HCT116 (cell line): ENCODE measurements at regions not wholly inside any gene's neighbourhood (a gene's known extent, or its start where the extent isn't known, plus 50 kb on each side); places are given as distances from the start of the nearest gene placed in this dataset.

Source experiments
- ATAC-seq: fragments of 200-7000 bp; cut with Tn5 transposase; 2 replicates; pipeline ENCODE4 v1.9.1; 2020; ENCODE audit warnings: mild to moderate bottlenecking, moderate library complexity
- BruUV-seq: library from RNA; stranded (reverse); fragments of 400-500 nt; replicated peaks from 2 replicates; lab custom pipeline; 2021; lab: Mats Ljungman, UMichigan
- CTCF ChIA-PET: fragments of 300-600 bp; sonication (Branson Sonifier 250); formaldehyde crosslinking; loops from one replicate; lab custom pipeline; 2021; ENCODE audit warnings: antibody characterized with exemption; lab: Charles Lee
- POLR2A ChIA-PET: fragments of 300-600, 350-600 bp; sonication (Branson Sonifier 250); formaldehyde crosslinking; loops from one replicate; lab custom pipeline; 2021; ENCODE audit warnings: antibody characterized with exemption; lab: Charles Lee
- RAD21 ChIA-PET, 2 experiments: fragments of 300-600 bp; sonication (Branson Sonifier 250); formaldehyde crosslinking; loops; one replicate each; lab custom pipeline; 2023; ENCODE audit warnings: low total read pairs in 2 of 2; ENCODE audit not compliant: uncharacterized antibody in 2 of 2, unreplicated experiment in 2 of 2, low non-redundant PET in 1 of 2; lab: Charles Lee
- DNase-seq: peaks from one replicate; pipeline ENCODE4 v3.0.0-alpha.2; 2010; ENCODE audit warnings: low read depth, low spot score
- H2AFZ ChIP-seq: fragments of 200-600 bp; shearing (Covaris generic), sonication (generic); 2 replicates; pipeline ENCODE4 v1.6.1; 2017; ENCODE audit warnings: low read depth, mixed run types, mixed read lengths, antibody characterized with exemption, low read length; ENCODE audit not compliant: poor library complexity, severe bottlenecking
- H3K27ac ChIP-seq: 2 replicates; pipeline ENCODE4 v1.5.1; 2012; ENCODE audit warnings: low read depth, low read length
- H3K27me3 ChIP-seq: fragments of 200-600 bp; sonication (generic); 2 replicates; pipeline ENCODE4 v1.6.1; 2016; ENCODE audit warnings: mixed run types, low read length, mixed read lengths; ENCODE audit not compliant: insufficient read depth
- H3K36me3 ChIP-seq, 2 experiments: fragments of 200-500 bp in 1 of 2; fragments of 200-600 bp in 1 of 2; sonication (Bioruptor generic) in 1 of 2; sonication (generic) in 1 of 2; 2 replicates each; pipeline versions ENCODE4 v1.5.1 to v1.6.1; 2014 to 2016; ENCODE audit warnings: low read length in 2 of 2, inconsistent platforms in 1 of 2, mixed read lengths in 1 of 2, mixed run types in 1 of 2; ENCODE audit not compliant: insufficient read depth in 2 of 2, control insufficient read depth in 1 of 2
- H3K4me1 ChIP-seq, 2 experiments: fragments of 200-600 bp in 1 of 2; sonication (generic) in 1 of 2; 2 replicates each; pipeline versions ENCODE4 v1.5.1 to v1.6.1; 2012 to 2017; ENCODE audit warnings: low read length in 2 of 2, inconsistent platforms in 1 of 2, mild to moderate bottlenecking in 1 of 2, mixed read lengths in 1 of 2, mixed run types in 1 of 2, moderate library complexity in 1 of 2; ENCODE audit not compliant: insufficient read depth in 2 of 2, control insufficient read depth in 1 of 2
- H3K4me2 ChIP-seq: fragments of 200-600 bp; sonication (generic); 2 replicates; pipeline ENCODE4 v1.6.1; 2017; ENCODE audit warnings: mixed run types, low read length, mixed read lengths
- H3K4me3 ChIP-seq, 2 experiments: fragments of 200-600 bp in 1 of 2; sonication (generic) in 1 of 2; replicated peaks in 1 of 2; 2 replicates each; pipeline ENCODE4 v1.5.1; 2011 to 2016; ENCODE audit warnings: low read length in 2 of 2, control low read depth in 1 of 2, low read depth in 1 of 2, mild to moderate bottlenecking in 1 of 2, mixed read lengths in 1 of 2, mixed run types in 1 of 2
- H3K79me2 ChIP-seq: fragments of 200-600 bp; sonication (generic); 2 replicates; pipeline ENCODE4 v1.6.1; 2017; ENCODE audit warnings: mild to moderate bottlenecking, mixed run types, low read length, moderate library complexity, mixed read lengths; ENCODE audit not compliant: insufficient read depth
- H3K9ac ChIP-seq: fragments of 200-600 bp; sonication (generic); 2 replicates; pipeline ENCODE4 v1.6.1; 2016; ENCODE audit warnings: low read length, mixed read lengths
- H3K9me2 ChIP-seq: fragments of 200-600 bp; sonication (generic), shearing (Covaris generic); 2 replicates; pipeline ENCODE4 v1.6.1; 2017; ENCODE audit warnings: mixed run types, mild to moderate bottlenecking, moderate library complexity; ENCODE audit not compliant: insufficient read depth
- H3K9me3 ChIP-seq, 2 experiments: fragments of 200-500 bp in 1 of 2; fragments of 200-600 bp in 1 of 2; sonication (Bioruptor generic) in 1 of 2; sonication (generic) in 1 of 2; 2 replicates each; pipeline ENCODE4 v1.6.1; 2014 to 2017; ENCODE audit warnings: low read length in 2 of 2, mixed read lengths in 2 of 2, inconsistent platforms in 1 of 2, low read depth in 1 of 2, mild to moderate bottlenecking in 1 of 2, mixed run types in 1 of 2, moderate library complexity in 1 of 2; ENCODE audit not compliant: control insufficient read depth in 1 of 2, insufficient read depth in 1 of 2
- H4K20me1 ChIP-seq: fragments of 200-600 bp; sonication (generic), shearing (Covaris generic); 2 replicates; pipeline ENCODE4 v1.6.1; 2017; ENCODE audit warnings: mixed run types, mild to moderate bottlenecking, moderate library complexity; ENCODE audit not compliant: insufficient read depth
- CEBPB ChIP-seq: IDR thresholded peaks from 2 replicates; pipeline ENCODE4 v1.6.1; 2012; ENCODE audit warnings: low read depth
- ELF1 ChIP-seq: IDR thresholded peaks from 2 replicates; pipeline ENCODE4 v1.6.1; 2012; ENCODE audit warnings: low read depth, borderline replicate concordance
- EZH2phosphoT487 ChIP-seq: fragments of 200-600 bp; IDR thresholded peaks from 2 replicates; pipeline ENCODE4 v1.6.1; 2018; ENCODE audit warnings: antibody characterized with exemption, borderline replicate concordance
- POLR2AphosphoS5 ChIP-seq: IDR thresholded peaks from 2 replicates; pipeline ENCODE4 v1.6.1; 2011; ENCODE audit warnings: mild to moderate bottlenecking, low read depth, low read length, moderate library complexity
- RAD21 ChIP-seq: IDR thresholded peaks from 2 replicates; pipeline ENCODE4 v1.6.1; 2012; ENCODE audit warnings: low read depth, mild to moderate bottlenecking
- SP1 ChIP-seq: IDR thresholded peaks from 2 replicates; pipeline ENCODE4 v1.6.1; 2012; ENCODE audit warnings: low read depth
- YY1 ChIP-seq: IDR thresholded peaks from 2 replicates; pipeline ENCODE4 v1.6.1; 2011; ENCODE audit warnings: low read length, low read depth, moderate library complexity, mild to moderate bottlenecking; ENCODE audit not compliant: insufficient replicate concordance; ENCODE audit errors: extremely low read depth
- ZNF274 ChIP-seq: fragments of 200-500 bp; sonication (Bioruptor generic); IDR thresholded peaks from 2 replicates; pipeline ENCODE4 v1.6.1; 2014; ENCODE audit warnings: mild to moderate bottlenecking, low read depth, low read length, inconsistent platforms
- intact Hi-C: fragments of 100-400 bp; cut with micrococcal nuclease; formaldehyde crosslinking; loops from 2 replicates; pipeline ENCODE4 v1.10.0; 2022
- TF ChIP-seq, protein P1 (sequence below): IDR thresholded peaks from 2 replicates; pipeline ENCODE4 v1.6.1; 2012
- TF ChIP-seq, protein P2 (sequence below): IDR thresholded peaks from 2 replicates; pipeline ENCODE4 v1.6.1; 2012; ENCODE audit warnings: low read depth

DNA sequence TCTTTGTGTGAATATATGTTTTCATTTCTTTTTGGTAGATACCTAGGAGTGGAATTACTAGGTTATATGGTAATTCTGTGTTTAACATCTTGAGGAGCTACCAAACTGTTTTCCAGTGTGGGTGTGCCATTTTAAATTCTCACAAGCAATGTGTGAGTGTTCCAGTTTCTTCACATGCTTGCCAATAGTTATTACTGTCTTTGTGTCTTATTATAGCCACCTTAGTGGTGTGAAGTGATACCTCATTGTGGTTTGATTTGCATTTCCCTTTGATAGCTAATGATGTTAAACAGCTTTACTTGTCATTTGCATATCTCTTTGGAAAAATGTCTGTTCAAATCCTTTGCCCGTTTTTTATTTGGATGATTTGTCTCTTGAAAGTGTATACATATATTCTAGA is 513.0 kb downstream of the TMEM38B start (continued):
- TF ChIP-seq POLR2AphosphoS5 (no peak), ZNF274 (no peak), RAD21 (no peak), SP1 (no peak), ELF1 (no peak), EZH2phosphoT487 (no peak)
- TF ChIP-seq, protein P1, sequence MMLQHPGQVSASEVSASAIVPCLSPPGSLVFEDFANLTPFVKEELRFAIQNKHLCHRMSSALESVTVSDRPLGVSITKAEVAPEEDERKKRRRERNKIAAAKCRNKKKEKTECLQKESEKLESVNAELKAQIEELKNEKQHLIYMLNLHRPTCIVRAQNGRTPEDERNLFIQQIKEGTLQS = no peak

DNA sequence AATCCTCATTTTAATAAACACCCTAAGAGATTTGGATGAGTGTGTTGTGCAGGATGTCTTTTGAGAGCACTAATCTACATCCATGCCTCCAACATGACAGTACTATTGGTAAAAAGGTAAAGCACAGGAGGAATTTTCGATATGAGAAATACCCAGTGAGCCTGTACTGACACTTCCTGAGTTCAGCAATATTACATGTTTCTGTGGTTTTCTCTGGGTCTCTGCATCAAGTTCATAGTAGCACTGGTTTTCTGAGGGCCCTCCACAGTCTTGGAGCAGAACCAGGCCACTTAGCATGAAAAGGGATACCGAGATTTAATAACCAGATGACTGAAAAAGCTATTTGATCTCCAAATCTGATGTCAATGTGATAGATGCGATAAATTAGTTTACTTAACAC is 524.1 kb downstream of the TMEM38B start:
- H3K4me1 ChIP-seq = no peaks in the 10 kb centered on the region
- RAD21 ChIA-PET = no interaction called here
- POLR2A ChIA-PET = no interaction called here

More for the DNA sequence above, 524.1 kb downstream of the TMEM38B start:
- no peak overlapping the region for H3K4me2 ChIP-seq
- H3K27ac ChIP-seq = no peak overlapping the region
- H3K4me3 ChIP-seq = no peak overlapping the region
- no peaks in the 10 kb centered on the region for H3K36me3 ChIP-seq
- H3K27me3 ChIP-seq = no peaks in the 10 kb centered on the region
- intact Hi-C loops = no loop called here
- no peaks in the 10 kb centered on the region for H3K79me2 ChIP-seq
- no TSS peak for BruUV-seq
- H4K20me1 ChIP-seq = no peaks in the 10 kb centered on the region
- no peaks in the 10 kb centered on the region for H3K9me2 ChIP-seq
- ATAC-seq (no peak), DNase-seq (no peak)
- no peak overlapping the region for H3K9ac ChIP-seq
- TF ChIP-seq RAD21 (no peak), YY1 (no peak), POLR2AphosphoS5 (no peak), CEBPB (no peak)
- TF ChIP-seq, protein P1 = no peak
- TF ChIP-seq, protein P2, sequence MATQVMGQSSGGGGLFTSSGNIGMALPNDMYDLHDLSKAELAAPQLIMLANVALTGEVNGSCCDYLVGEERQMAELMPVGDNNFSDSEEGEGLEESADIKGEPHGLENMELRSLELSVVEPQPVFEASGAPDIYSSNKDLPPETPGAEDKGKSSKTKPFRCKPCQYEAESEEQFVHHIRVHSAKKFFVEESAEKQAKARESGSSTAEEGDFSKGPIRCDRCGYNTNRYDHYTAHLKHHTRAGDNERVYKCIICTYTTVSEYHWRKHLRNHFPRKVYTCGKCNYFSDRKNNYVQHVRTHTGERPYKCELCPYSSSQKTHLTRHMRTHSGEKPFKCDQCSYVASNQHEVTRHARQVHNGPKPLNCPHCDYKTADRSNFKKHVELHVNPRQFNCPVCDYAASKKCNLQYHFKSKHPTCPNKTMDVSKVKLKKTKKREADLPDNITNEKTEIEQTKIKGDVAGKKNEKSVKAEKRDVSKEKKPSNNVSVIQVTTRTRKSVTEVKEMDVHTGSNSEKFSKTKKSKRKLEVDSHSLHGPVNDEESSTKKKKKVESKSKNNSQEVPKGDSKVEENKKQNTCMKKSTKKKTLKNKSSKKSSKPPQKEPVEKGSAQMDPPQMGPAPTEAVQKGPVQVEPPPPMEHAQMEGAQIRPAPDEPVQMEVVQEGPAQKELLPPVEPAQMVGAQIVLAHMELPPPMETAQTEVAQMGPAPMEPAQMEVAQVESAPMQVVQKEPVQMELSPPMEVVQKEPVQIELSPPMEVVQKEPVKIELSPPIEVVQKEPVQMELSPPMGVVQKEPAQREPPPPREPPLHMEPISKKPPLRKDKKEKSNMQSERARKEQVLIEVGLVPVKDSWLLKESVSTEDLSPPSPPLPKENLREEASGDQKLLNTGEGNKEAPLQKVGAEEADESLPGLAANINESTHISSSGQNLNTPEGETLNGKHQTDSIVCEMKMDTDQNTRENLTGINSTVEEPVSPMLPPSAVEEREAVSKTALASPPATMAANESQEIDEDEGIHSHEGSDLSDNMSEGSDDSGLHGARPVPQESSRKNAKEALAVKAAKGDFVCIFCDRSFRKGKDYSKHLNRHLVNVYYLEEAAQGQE = no peak
- no peaks in the 10 kb centered on the region for H3K9me3 ChIP-seq
- CTCF ChIA-PET = no interaction called here
- H2AFZ ChIP-seq = no peak overlapping the region
